HCT116 (cell line): ENCODE measurements at regions not wholly inside any gene's neighbourhood (a gene's known extent, or its start where the extent isn't known, plus 50 kb on each side); places are given as distances from the start of the nearest gene placed in this dataset.

Source experiments
- ATAC-seq: fragments of 200-7000 bp; cut with Tn5 transposase; 2 replicates; pipeline ENCODE4 v1.9.1; 2020; ENCODE audit warnings: mild to moderate bottlenecking, moderate library complexity
- BruUV-seq: library from RNA; stranded (reverse); fragments of 400-500 nt; replicated peaks from 2 replicates; lab custom pipeline; 2021; lab: Mats Ljungman, UMichigan
- CTCF ChIA-PET: fragments of 300-600 bp; sonication (Branson Sonifier 250); formaldehyde crosslinking; loops from one replicate; lab custom pipeline; 2021; ENCODE audit warnings: antibody characterized with exemption; lab: Charles Lee
- POLR2A ChIA-PET: fragments of 300-600, 350-600 bp; sonication (Branson Sonifier 250); formaldehyde crosslinking; loops from one replicate; lab custom pipeline; 2021; ENCODE audit warnings: antibody characterized with exemption; lab: Charles Lee
- RAD21 ChIA-PET, 2 experiments: fragments of 300-600 bp; sonication (Branson Sonifier 250); formaldehyde crosslinking; loops; one replicate each; lab custom pipeline; 2023; ENCODE audit warnings: low total read pairs in 2 of 2; ENCODE audit not compliant: uncharacterized antibody in 2 of 2, unreplicated experiment in 2 of 2, low non-redundant PET in 1 of 2; lab: Charles Lee
- DNase-seq: peaks from one replicate; pipeline ENCODE4 v3.0.0-alpha.2; 2010; ENCODE audit warnings: low read depth, low spot score
- H2AFZ ChIP-seq: fragments of 200-600 bp; shearing (Covaris generic), sonication (generic); 2 replicates; pipeline ENCODE4 v1.6.1; 2017; ENCODE audit warnings: low read depth, mixed run types, mixed read lengths, antibody characterized with exemption, low read length; ENCODE audit not compliant: poor library complexity, severe bottlenecking
- H3K27ac ChIP-seq: 2 replicates; pipeline ENCODE4 v1.5.1; 2012; ENCODE audit warnings: low read depth, low read length
- H3K27me3 ChIP-seq: fragments of 200-600 bp; sonication (generic); 2 replicates; pipeline ENCODE4 v1.6.1; 2016; ENCODE audit warnings: mixed run types, low read length, mixed read lengths; ENCODE audit not compliant: insufficient read depth
- H3K36me3 ChIP-seq, 2 experiments: fragments of 200-500 bp in 1 of 2; fragments of 200-600 bp in 1 of 2; sonication (Bioruptor generic) in 1 of 2; sonication (generic) in 1 of 2; 2 replicates each; pipeline versions ENCODE4 v1.5.1 to v1.6.1; 2014 to 2016; ENCODE audit warnings: low read length in 2 of 2, inconsistent platforms in 1 of 2, mixed read lengths in 1 of 2, mixed run types in 1 of 2; ENCODE audit not compliant: insufficient read depth in 2 of 2, control insufficient read depth in 1 of 2
- H3K4me1 ChIP-seq, 2 experiments: fragments of 200-600 bp in 1 of 2; sonication (generic) in 1 of 2; 2 replicates each; pipeline versions ENCODE4 v1.5.1 to v1.6.1; 2012 to 2017; ENCODE audit warnings: low read length in 2 of 2, inconsistent platforms in 1 of 2, mild to moderate bottlenecking in 1 of 2, mixed read lengths in 1 of 2, mixed run types in 1 of 2, moderate library complexity in 1 of 2; ENCODE audit not compliant: insufficient read depth in 2 of 2, control insufficient read depth in 1 of 2
- H3K4me2 ChIP-seq: fragments of 200-600 bp; sonication (generic); 2 replicates; pipeline ENCODE4 v1.6.1; 2017; ENCODE audit warnings: mixed run types, low read length, mixed read lengths
- H3K4me3 ChIP-seq, 2 experiments: fragments of 200-600 bp in 1 of 2; sonication (generic) in 1 of 2; replicated peaks in 1 of 2; 2 replicates each; pipeline ENCODE4 v1.5.1; 2011 to 2016; ENCODE audit warnings: low read length in 2 of 2, control low read depth in 1 of 2, low read depth in 1 of 2, mild to moderate bottlenecking in 1 of 2, mixed read lengths in 1 of 2, mixed run types in 1 of 2
- H3K79me2 ChIP-seq: fragments of 200-600 bp; sonication (generic); 2 replicates; pipeline ENCODE4 v1.6.1; 2017; ENCODE audit warnings: mild to moderate bottlenecking, mixed run types, low read length, moderate library complexity, mixed read lengths; ENCODE audit not compliant: insufficient read depth
- H3K9ac ChIP-seq: fragments of 200-600 bp; sonication (generic); 2 replicates; pipeline ENCODE4 v1.6.1; 2016; ENCODE audit warnings: low read length, mixed read lengths
- H3K9me2 ChIP-seq: fragments of 200-600 bp; sonication (generic), shearing (Covaris generic); 2 replicates; pipeline ENCODE4 v1.6.1; 2017; ENCODE audit warnings: mixed run types, mild to moderate bottlenecking, moderate library complexity; ENCODE audit not compliant: insufficient read depth
- H3K9me3 ChIP-seq, 2 experiments: fragments of 200-500 bp in 1 of 2; fragments of 200-600 bp in 1 of 2; sonication (Bioruptor generic) in 1 of 2; sonication (generic) in 1 of 2; 2 replicates each; pipeline ENCODE4 v1.6.1; 2014 to 2017; ENCODE audit warnings: low read length in 2 of 2, mixed read lengths in 2 of 2, inconsistent platforms in 1 of 2, low read depth in 1 of 2, mild to moderate bottlenecking in 1 of 2, mixed run types in 1 of 2, moderate library complexity in 1 of 2; ENCODE audit not compliant: control insufficient read depth in 1 of 2, insufficient read depth in 1 of 2
- H4K20me1 ChIP-seq: fragments of 200-600 bp; sonication (generic), shearing (Covaris generic); 2 replicates; pipeline ENCODE4 v1.6.1; 2017; ENCODE audit warnings: mixed run types, mild to moderate bottlenecking, moderate library complexity; ENCODE audit not compliant: insufficient read depth
- CEBPB ChIP-seq: IDR thresholded peaks from 2 replicates; pipeline ENCODE4 v1.6.1; 2012; ENCODE audit warnings: low read depth
- EZH2 ChIP-seq: fragments of 200-600 bp; sonication (generic); IDR thresholded peaks from 2 replicates; pipeline ENCODE4 v1.6.1; 2017; ENCODE audit warnings: antibody characterized with exemption, mixed run types
- FOSL1 ChIP-seq: IDR thresholded peaks from 2 replicates; pipeline ENCODE4 v1.6.1; 2012; ENCODE audit warnings: low read depth
- JUND ChIP-seq: IDR thresholded peaks from 2 replicates; pipeline ENCODE4 v1.6.1; 2012
- POLR2A ChIP-seq: IDR thresholded peaks from 2 replicates; pipeline ENCODE4 v1.7.0; 2011; ENCODE audit warnings: borderline replicate concordance; ENCODE audit not compliant: insufficient read depth, insufficient read length; ENCODE audit errors: extremely low read depth
- SIN3A ChIP-seq: IDR thresholded peaks from 2 replicates; pipeline ENCODE4 v1.6.1; 2012; ENCODE audit warnings: low read depth
- SRF ChIP-seq: IDR thresholded peaks from 2 replicates; pipeline ENCODE4 v1.6.1; 2012; ENCODE audit warnings: low read depth
- TCF7L2 ChIP-seq: IDR thresholded peaks from 2 replicates; pipeline ENCODE4 v1.7.0; 2011; ENCODE audit warnings: borderline replicate concordance, inconsistent platforms; ENCODE audit not compliant: insufficient read depth, insufficient read length; ENCODE audit errors: extremely low read depth
- intact Hi-C: fragments of 100-400 bp; cut with micrococcal nuclease; formaldehyde crosslinking; loops from 2 replicates; pipeline ENCODE4 v1.10.0; 2022
- TF ChIP-seq, protein P1 (sequence below): IDR thresholded peaks from 2 replicates; pipeline ENCODE4 v1.6.1; 2011; ENCODE audit warnings: mild to moderate bottlenecking, low read length, moderate library complexity; ENCODE audit not compliant: insufficient replicate concordance; ENCODE audit errors: extremely low read depth
- TF ChIP-seq, protein P2 (sequence below): IDR thresholded peaks from 2 replicates; pipeline ENCODE4 v1.6.1; 2012

DNA sequence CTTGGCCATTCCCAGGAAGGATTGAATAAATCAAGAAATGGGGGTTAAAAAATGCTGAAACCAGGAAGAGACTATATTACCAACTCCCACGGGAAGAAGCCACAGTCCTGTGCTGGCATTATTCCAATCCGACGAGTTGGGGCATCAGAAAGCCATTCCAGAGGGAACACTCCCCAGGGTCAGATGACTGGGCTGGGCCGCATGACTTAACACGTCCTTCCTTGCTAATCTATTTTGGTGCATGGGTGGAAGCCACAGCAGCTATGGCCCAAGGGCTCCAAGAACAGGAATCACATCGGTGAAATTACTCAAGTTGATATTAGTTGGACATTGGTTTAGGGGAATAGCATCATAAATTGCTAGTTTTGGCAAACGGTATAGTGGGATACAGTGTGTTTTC lies 592.9 kb upstream of the NRP1 start:
- H3K9ac ChIP-seq: no peak overlapping the region
- H3K4me1 ChIP-seq: no peaks in the 10 kb centered on the region
- no peaks in the 10 kb centered on the region for H4K20me1 ChIP-seq
- H3K36me3 ChIP-seq: no peaks in the 10 kb centered on the region
- H3K4me3 ChIP-seq: no peak overlapping the region
- ChIA-PET RAD21 (no interaction called here), CTCF (no interaction called here), POLR2A (no interaction called here)
- intact Hi-C loops: no loop called here
- no peaks in the 10 kb centered on the region for H3K9me2 ChIP-seq
- no peaks in the 10 kb centered on the region for H3K79me2 ChIP-seq
- no peak for ATAC-seq
- no peak overlapping the region for H3K27ac ChIP-seq
- BruUV-seq: no TSS peak
- no peaks in the 10 kb centered on the region for H3K9me3 ChIP-seq
- H2AFZ ChIP-seq: no peak overlapping the region
- no peak for DNase-seq
- TF ChIP-seq FOSL1 (no peak), POLR2A (no peak), SRF (no peak), SIN3A (no peak), CEBPB (no peak), JUND (no peak)
- TF ChIP-seq, protein P1, sequence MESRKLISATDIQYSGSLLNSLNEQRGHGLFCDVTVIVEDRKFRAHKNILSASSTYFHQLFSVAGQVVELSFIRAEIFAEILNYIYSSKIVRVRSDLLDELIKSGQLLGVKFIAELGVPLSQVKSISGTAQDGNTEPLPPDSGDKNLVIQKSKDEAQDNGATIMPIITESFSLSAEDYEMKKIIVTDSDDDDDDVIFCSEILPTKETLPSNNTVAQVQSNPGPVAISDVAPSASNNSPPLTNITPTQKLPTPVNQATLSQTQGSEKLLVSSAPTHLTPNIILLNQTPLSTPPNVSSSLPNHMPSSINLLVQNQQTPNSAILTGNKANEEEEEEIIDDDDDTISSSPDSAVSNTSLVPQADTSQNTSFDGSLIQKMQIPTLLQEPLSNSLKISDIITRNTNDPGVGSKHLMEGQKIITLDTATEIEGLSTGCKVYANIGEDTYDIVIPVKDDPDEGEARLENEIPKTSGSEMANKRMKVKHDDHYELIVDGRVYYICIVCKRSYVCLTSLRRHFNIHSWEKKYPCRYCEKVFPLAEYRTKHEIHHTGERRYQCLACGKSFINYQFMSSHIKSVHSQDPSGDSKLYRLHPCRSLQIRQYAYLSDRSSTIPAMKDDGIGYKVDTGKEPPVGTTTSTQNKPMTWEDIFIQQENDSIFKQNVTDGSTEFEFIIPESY: no peak
- TF ChIP-seq, protein P2, sequence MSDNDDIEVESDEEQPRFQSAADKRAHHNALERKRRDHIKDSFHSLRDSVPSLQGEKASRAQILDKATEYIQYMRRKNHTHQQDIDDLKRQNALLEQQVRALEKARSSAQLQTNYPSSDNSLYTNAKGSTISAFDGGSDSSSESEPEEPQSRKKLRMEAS: no peak
- TF ChIP-seq, all 23 proteins: peak for 0
- Histone ChIP-seq H3K27me3 (no peaks in the 10 kb centered on the region), H3K4me2 (no peak overlapping the region)

DNA sequence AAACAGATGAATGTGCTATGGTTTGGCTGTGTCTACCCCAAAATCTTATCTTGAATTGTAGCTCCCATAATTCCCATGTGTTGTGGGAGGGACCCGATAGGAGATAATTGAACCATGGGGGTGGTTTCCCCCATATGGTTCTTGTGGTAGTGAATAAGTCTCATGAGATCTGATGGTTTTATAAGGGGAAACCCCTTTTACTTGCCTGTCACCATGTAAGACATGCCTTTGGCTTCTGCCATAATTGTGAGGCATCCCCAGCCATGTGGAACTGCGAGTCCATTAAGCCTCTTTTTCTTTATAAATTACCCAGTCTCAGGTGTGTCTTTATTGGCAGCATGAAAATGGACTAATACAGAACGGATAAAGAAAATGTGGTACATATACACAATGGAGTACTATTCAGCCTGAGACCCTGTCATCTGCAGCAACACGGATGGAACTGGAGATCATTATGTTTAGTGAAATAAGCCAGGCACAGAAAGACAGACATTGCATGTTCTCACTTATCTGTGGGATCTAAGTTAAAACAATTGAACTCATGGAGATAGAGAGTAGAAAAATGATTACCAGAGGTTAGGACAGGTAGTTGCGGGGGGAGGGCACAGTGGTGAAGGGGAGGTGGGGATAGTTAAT lies 587.6 kb upstream of the NRP1 start:
- no peak overlapping the region for H3K4me3 ChIP-seq
- H3K27me3 ChIP-seq: no peaks in the 10 kb centered on the region
- H3K4me2 ChIP-seq: no peak overlapping the region
- DNase-seq (no peak), ATAC-seq (no peak)
- no peaks in the 10 kb centered on the region for H4K20me1 ChIP-seq
- H3K79me2 ChIP-seq: no peaks in the 10 kb centered on the region
- no peaks in the 10 kb centered on the region for H3K4me1 ChIP-seq
- no peaks in the 10 kb centered on the region for H3K9me3 ChIP-seq
- ChIA-PET POLR2A (no interaction called here), CTCF (no interaction called here), RAD21 (no interaction called here)
- H3K9me2 ChIP-seq: no peaks in the 10 kb centered on the region
- TF ChIP-seq TCF7L2 (no peak), EZH2 (no peak)
- H3K9ac ChIP-seq: no peak overlapping the region
- no peaks in the 10 kb centered on the region for H3K36me3 ChIP-seq
- no TSS peak for BruUV-seq
- intact Hi-C loops: no loop called here
- H2AFZ ChIP-seq: no peak overlapping the region
- H3K27ac ChIP-seq: no peak overlapping the region
